ENCODE measurements at regions not wholly inside any gene's neighbourhood (a gene's known extent, or its start where the extent isn't known, plus 50 kb on each side); places are given as distances from the start of the nearest gene placed in this dataset.
"Not testable (repeated sequence)": the region's sequence is repeated elsewhere in the genome, so short reads cannot be mapped to it uniquely, and the experiment has no call there.

DNA sequence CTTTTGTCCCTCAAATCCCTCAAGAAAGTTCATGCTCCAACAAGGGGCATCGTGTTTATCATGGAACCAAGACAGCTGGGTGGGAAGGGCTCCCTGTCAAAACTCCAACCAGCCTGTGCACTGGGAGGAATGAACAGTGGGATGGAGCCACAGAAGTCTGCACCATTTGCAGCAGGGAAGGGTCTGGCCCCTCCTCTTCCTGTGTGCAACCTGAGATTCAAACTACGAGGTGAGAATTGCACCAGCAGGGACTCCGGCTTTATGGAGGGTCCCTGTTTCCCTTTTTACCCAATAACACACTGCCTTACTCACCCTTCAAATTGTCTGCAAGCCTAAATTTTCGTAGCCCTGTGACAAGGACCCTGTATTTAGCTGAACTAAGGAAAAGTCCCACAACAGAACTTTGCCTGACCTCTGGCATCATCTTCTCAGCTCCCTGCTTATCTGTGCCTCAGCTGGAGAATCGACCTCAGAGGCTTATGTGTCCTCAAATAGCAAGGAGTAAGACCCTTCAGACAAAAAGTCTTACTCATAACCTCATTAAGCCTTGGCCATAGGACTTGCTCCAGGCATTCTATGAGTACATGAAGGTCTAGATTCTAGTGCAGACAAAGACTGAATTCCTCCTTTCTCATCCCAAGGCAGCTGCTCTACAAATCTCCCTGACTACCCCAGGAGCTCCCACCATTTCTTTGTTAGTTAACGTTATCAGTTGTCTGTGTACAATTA lies 178.3 kb upstream of the SERPINE2 start:
- H3K4me2 ChIP-seq (ENCODE audit: low read length) = no peak overlapping the region

GRCh38 chr2:224215611-224216010 lies 176.5 kb upstream of the SERPINE2 start:
- H3K27me3 ChIP-seq (ENCODE audit: insufficient read depth, low read depth, low read length); H3K9me3 ChIP-seq (ENCODE audit: low read length); H4K20me1 ChIP-seq (ENCODE audit: insufficient read depth); H2AFZ ChIP-seq (ENCODE audit: low read depth, low read length); H3K4me3 ChIP-seq (ENCODE audit: low read length); H3F3A ChIP-seq (ENCODE audit: insufficient read depth, low read length, poor library complexity, severe bottlenecking); H3K79me2 ChIP-seq (replicated peaks; ENCODE audit: insufficient read depth, low read length); H3K36me3 ChIP-seq (ENCODE audit: insufficient read depth, low read length); H3K9ac ChIP-seq (ENCODE audit: low read length); H3K27ac ChIP-seq (ENCODE audit: low read length); H3K4me2 ChIP-seq (ENCODE audit: low read length); H3K9me2 ChIP-seq (ENCODE audit: insufficient read depth, low read length): not testable (repeated sequence)

More for the DNA sequence above, 178.3 kb upstream of the SERPINE2 start:
- no peaks in the 10 kb centered on the region for H3K27me3 ChIP-seq (ENCODE audit: insufficient read depth, low read depth, low read length)
- H3K36me3 ChIP-seq (ENCODE audit: insufficient read depth, low read length) = no peaks in the 10 kb centered on the region
- H3K9me2 ChIP-seq (ENCODE audit: insufficient read depth, low read length) = no peaks in the 10 kb centered on the region
- H3K79me2 ChIP-seq (replicated peaks; ENCODE audit: insufficient read depth, low read length) = no peaks in the 10 kb centered on the region
- H4K20me1 ChIP-seq (ENCODE audit: insufficient read depth) = no peaks in the 10 kb centered on the region
- no peak overlapping the region for H3K4me3 ChIP-seq (ENCODE audit: low read length)
- H3K9me3 ChIP-seq (ENCODE audit: low read length) = no peaks in the 10 kb centered on the region
- no peak for TF ChIP-seq MXI1 (conservative IDR thresholded peaks at IDR 0.05; ENCODE audit: poor library complexity, severe bottlenecking)
- TF ChIP-seq EZH2 (IDR thresholded peaks at IDR 0.05; ENCODE audit: borderline replicate concordance, insufficient read depth, low read length, poor library complexity, severe bottlenecking) = no peak
- TF ChIP-seq RAD21 (conservative IDR thresholded peaks at IDR 0.05) = no peak
- no peak for TF ChIP-seq REST (IDR thresholded peaks at IDR 0.05; ENCODE audit: borderline replicate concordance)
- TF ChIP-seq SMC3 (conservative IDR thresholded peaks at IDR 0.05; ENCODE audit: poor library complexity) = no peak
- TF ChIP-seq CTCF (IDR thresholded peaks at IDR 0.05; ENCODE audit: poor library complexity, severe bottlenecking) = no peak
- TF ChIP-seq EP300 (conservative IDR thresholded peaks at IDR 0.05; ENCODE audit: poor library complexity, severe bottlenecking) = no peak
- no peak for TF ChIP-seq POLR2AphosphoS5 (IDR thresholded peaks at IDR 0.05)
- TF ChIP-seq TAF1 (IDR thresholded peaks at IDR 0.05; ENCODE audit: low read depth) = no peak
- H2AFZ ChIP-seq (ENCODE audit: low read depth, low read length) = no peak overlapping the region
- H3K9ac ChIP-seq (ENCODE audit: low read length) = no peak overlapping the region
- no peak overlapping the region for H3K27ac ChIP-seq (ENCODE audit: low read length)
- no peaks in the 10 kb centered on the region for H3F3A ChIP-seq (ENCODE audit: insufficient read depth, low read length, poor library complexity, severe bottlenecking)

Data from neural cell (in vitro differentiated cells).